GM18909 (cell line): ENCODE measurements at regions not wholly inside any gene's neighbourhood (a gene's known extent, or its start where the extent isn't known, plus 50 kb on each side); places are given as distances from the start of the nearest gene placed in this dataset.

Experiments used
- ATAC-seq: cut with Tn5 transposase; IDR thresholded peaks from one replicate; pipeline ENCODE4 v1.9.1; 2021; ENCODE audit warnings: mild to moderate bottlenecking; ENCODE audit not compliant: unreplicated experiment, poor library complexity

- no peak for ATAC-seq
Measured at GRCh38 chr2:105626212-105626965, 118.3 kb upstream of the NCK2 start.

- peak; percentile 47 for ATAC-seq
Measured at GRCh38 chr2:105625632-105626031, 119.1 kb upstream of the NCK2 start.

DNA sequence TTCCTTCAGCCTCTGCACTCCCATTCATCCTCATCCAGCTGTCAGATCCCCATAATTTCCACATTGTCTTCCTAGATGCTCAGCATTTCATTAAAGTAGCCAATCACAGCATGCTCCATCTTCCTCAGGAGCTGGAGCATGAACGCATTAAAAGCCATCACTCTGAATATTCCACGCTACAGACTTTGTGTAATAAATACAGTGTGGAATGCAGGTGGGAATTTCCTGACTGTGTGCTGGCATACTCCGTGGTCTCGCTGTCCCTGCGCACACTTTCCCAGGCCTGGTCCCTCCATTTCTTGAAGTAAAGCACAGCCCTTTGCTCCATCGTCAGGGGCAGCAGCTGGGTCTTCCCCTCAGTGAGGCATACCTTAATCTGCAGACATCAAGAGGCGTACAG, 123.7 kb upstream of the NCK2 start:
- ATAC-seq: no peak

GRCh38 chr2:105618351-105618659, 126.4 kb upstream of the NCK2 start:
- no peak for ATAC-seq

DNA sequence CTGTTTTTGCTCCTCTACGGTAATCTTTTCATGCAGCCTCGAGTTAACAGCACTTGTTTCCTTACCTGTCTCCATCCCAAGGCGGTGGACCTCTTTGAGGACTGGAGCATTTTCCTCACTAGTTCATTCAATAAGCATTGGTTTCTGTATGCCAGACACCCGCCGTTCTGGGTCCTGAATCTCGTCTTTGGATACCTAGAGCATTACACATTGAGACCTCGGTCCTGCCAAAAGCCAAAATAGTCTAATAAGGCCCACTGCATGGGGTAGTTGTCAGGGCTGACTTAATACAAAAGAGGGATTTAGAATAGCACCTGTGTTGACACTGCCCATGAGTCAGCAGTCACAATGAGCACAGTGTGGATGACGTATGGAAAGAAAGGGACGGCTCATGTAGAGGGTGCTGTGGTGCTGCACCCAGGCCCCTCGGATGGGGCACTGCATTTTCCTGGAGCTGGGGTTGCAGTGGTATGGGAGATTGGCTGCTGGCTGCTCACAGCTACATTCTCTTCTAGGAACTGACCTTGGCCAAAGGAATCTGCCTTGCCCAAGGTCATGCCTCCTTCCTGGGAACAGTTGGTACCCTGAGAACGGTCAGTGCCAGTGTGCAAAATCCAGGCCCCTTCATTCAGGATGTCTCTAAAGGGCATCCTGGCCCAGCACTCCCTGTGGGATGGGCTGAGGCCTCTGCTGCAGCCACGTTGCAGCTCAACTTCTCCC, 126.9 kb upstream of the NCK2 start:
- ATAC-seq: no peak

- no peak for ATAC-seq
Measured at GRCh38 chr2:105615305-105615704, 129.4 kb upstream of the NCK2 start.

GRCh38 chr2:105611811-105612424, 132.8 kb upstream of the NCK2 start:
- ATAC-seq: no peak

GRCh38 chr2:105611333-105611637, 133.4 kb upstream of the NCK2 start:
- ATAC-seq: no peak

DNA sequence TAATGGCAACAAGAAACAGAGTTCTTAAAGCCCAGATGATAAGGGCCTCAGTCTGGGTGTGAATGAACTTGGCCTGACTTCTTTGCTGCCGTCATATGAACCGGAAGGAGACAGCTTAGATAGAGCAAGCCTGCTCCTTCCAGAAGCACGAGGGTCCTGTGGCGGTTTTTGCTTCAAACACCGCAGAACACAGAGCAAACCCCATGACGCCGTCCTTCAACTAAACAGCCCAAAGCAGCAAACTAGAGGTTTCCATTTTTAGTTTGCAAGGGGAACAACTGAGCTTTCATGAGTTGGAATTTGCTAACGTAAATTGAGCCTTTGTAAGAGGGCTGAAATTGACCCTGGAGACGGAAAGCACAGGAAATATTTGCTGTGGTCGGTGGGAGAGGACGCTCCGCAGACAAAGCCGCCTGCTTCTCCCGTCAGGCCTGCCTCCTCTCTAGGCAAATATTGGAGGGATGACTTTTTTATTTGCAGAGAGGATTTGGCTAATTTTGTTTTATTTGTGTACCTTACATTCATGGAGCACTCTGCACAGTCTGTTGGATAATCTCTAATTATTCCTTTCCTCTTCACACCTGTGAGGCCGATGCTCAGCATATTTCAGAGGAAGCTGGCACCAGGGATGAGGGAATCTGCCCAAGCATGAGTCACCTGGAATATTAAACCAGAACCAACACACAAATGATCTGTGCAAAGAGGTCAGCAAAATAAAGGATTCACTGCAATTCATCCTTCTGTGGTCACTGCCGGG, 134.0 kb upstream of the NCK2 start:
- ATAC-seq: no peak

DNA sequence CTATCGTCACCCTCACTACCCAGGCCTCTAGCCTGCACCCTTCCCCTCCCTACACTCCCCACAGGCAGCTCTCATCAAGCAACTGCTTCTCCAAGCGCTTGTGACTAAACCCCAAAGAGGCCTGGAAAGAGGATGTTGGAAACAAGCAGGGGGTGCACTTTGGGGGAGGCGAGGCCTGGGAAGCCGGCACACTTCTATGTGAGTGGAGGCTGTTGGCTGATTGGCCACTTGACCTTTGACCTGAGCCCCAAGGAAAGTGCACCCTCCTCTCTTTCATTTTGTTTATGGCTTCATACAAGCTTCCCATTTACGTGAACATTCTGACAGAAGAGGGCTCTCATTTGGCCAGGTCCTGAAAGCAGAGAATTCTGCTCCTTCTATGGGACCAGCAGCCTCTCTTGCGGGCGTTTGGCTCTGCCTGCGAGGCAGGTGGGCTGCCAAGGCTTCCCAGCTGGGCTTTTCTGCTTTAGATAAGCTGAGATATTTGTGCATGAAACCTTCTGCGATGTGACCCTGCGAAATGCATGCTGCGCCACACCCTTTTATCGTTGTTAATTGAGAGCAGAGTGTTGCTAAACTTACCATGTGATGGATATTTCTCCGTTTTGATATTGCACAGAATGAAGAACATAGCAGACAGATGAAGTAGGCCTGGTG, 134.8 kb upstream of the NCK2 start:
- no peak for ATAC-seq

GRCh38 chr2:105607920-105608504, 136.7 kb upstream of the NCK2 start:
- ATAC-seq: no peak

GRCh38 chr2:105606081-105606480, 138.6 kb upstream of the NCK2 start:
- ATAC-seq: no peak

- ATAC-seq: no peak
Measured at GRCh38 chr2:105604938-105605337, 139.8 kb upstream of the NCK2 start.

DNA sequence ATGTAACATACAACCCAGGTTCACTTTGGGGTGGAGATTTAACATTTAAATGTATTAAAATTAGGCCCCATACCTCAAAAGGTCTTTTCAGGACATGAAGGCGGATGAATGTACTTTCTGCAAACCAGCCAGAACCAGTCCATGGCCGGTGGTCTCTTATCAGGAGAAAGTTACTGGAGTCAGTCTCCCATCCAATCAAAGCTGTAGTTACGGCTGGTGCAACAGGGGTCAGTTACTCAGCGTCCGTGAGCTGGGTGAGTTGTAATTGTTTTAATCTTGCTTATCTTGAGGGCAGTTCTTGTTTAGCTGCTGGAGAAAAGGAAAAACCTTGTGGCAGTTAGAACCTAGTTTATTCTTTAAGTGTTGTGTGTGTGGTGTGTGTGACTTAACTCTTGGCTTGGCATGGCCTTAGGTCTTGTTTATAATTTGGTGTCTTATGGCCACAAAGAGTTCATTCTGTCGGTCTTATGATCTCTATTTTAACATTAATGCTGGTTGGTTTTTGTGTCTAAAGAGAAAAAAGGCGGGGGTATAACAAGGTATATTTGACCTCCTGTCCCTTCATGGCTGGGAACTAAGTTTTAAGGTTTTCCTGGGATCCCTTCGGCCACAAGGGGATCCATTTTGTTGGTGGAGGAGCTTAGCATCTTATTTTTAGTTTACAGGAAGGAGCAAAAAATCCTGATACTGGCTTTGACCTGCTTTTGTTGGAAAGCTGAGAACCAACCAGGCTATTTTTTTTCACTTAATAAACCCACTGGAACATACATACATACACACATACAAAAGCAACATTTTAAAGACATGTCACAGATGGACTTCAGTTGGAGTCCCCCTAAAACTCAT, 143.5 kb upstream of the NCK2 start:
- no peak for ATAC-seq

GRCh38 chr2:105600602-105600948, 144.1 kb upstream of the NCK2 start:
- ATAC-seq: no peak

DNA sequence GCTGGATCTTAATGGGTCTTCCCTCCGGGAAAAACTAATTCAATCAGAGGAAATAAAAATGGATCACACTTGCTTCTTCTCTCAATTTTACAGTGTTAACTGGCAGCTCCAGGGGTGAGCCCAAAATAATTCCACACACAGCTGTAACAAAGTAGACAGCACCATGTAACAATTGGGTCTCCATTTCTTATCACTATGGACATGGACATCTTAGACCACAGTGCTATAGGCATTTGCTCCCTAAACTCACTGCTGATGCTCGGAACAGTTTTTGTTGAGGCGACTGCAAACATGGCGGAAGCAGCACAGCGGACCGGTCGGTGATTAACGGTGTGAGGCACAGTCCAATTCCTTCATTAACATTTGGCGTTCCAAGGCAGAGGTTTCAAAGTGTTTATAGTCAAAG, 144.7 kb upstream of the NCK2 start:
- no peak for ATAC-seq

DNA sequence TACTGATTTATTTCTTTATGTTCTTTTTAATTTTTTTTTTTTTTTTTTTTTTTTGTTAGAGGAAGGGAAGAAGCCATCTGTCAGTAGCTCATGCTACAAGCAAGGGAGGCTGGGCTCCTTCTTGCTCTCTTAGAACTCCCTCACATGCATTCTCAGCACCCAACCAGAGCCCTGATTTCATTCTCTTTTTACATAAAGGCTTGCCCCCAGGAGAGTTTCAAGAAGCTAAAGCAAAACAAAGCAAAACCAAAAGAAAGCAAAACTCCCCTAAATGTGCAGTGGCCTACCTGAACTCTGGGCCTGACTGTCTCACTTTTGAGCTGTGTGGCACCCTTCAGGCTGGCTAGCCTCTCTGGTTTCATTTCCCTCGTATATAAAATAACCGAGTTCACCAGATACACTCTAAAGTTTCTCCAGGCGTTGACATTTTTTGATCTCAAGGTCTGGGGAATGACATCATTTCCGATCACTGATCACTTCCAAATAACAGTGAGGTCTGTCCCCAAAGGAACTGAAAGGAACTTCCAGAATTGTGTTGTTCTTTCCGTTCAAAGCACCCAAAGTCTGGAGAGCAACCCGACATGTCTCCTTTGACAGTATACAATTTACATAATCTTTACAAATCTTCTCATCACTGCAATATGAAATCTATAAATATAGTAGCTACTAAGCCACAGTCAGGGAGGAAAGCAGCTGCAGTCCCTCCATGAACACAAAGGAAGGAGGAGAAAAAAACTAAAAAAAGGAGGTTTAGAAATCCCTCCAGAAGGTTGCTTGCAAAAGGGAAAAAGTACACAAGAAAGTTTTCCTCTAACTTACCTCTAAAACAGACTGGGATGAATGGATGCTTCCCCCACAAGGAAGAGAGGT, 145.6 kb upstream of the NCK2 start:
- no peak for ATAC-seq
